ENCODE measurements at regions not wholly inside any gene's neighbourhood (a gene's known extent, or its start where the extent isn't known, plus 50 kb on each side); places are given as distances from the start of the nearest gene placed in this dataset.
"Not testable (repeated sequence)": the region's sequence is repeated elsewhere in the genome, so short reads cannot be mapped to it uniquely, and the experiment has no call there.

- DNase-seq = no peak
These were observed 106.5 kb downstream of the KLF13 start for GRCh38 chr15:31433091-31433490.

GRCh38 chr15:31433574-31433973 is 106.9 kb downstream of the KLF13 start:
- no peak for DNase-seq

DNA sequence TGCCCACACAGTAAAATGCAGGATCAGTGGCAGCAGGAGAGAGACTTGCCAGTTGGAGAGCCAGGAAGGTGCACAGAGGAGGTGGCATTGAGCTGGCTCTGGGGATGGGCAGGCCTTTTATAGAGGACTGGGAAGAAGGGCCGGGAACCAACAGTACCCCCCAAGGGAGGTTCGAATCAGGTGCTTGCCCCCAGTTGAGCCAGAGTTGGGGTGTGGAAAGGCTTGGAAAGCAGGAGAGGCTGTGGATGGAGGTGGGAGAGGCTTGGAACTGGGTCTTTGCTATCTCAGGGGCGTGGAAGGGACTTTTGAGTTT is 107.6 kb downstream of the KLF13 start:
- DNase-seq = no peak

DNA sequence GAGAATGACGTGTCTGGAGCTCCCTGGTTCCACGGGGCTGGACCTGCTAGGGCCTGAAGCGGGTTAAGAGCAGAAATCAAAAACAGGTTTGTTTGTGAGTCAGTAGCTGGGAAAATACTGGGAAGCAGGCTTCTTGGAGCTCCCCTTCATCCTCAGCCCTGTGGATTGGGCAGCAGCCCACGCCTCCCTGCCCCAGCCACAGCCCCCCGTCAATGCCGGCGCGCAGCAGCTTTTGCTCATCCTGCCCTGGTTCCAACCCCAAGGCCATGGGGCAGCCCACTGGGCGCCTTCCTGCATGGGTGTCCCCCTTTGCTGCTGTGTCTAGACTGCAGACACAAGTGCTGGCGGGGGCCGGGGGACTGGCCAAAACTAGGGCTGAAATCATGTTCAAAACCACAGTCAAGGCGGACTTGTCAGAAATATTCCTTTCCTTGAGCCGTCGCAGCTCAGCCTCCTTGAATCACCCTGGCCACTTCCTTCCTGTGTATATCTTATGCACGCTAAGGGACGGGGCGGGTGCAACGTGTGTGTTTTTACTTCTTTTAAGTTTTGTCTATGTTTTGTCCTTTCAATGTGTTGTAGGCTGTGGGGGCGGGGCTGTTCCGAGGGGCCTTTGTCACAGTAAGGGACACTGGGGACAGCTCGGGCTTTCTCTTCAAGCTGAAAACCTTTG is 108.1 kb downstream of the KLF13 start:
- DNase-seq = peak; percentile 80 to 87

DNA sequence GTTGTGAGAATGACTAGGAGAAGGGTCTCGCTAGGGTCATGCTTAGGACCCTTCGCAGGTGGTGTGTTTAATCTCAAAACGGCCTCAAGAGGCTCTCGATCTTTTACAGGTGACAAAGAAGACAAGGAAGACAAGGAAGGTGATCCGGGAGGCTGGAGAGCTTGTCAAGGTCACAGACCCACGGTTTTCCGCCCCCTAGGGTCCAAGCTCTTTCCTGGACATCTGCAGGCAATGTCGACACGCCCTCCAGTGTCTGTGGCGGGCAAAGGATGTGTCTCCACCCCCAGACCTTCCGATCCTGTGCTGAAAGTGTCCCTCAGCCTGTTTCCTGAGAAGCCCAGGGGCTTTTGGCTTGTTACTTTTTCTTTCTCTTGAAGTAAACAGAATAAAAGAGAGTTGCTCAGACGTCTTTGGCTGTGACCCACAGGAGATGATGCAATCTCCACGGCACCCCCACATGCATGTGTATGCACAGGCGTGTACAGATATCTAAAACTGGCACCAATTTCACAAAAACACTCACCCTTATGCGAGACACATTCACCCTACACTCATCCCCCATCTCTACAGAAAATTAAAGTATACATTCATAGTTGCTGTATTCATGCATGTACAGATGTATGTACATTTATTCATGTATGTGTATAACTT is 108.8 kb downstream of the KLF13 start:
- DNase-seq = peak; percentile 86 to 87

DNA sequence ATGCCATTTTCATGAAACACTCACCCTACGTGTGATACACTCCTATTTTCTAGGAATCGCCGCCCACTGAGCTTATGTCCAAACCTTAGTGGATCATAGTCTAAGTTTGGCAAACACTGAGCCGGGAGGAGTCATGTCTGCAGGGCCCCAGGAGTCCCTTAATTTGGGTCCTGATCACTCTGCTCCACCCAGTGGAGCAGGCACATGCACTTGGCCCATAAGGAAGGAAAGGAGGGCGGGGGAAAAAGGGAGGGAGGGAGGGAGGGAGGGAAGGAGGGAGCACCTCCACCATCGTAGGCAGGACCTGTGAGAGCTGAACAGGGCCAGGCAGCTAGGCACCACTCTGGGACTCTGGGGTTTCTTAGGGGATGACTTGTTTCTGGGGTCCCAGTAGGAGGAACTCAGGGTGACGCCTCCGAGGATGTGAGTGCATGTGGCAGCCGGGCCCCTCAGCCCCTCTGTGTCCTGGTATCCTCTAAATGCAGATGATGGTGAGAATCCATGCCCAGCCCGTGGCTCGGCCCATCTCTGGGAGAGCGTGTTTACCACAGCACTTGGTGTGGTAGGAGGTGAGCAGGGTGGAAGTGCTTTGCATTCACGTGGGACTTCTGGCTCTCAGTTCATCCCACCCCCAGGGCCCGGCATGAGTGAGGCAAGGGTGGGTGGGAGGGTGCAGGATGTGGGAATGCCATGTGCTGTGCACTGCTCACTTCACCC is 109.4 kb downstream of the KLF13 start:
- DNase-seq = peak; percentile 52 to 56

DNA sequence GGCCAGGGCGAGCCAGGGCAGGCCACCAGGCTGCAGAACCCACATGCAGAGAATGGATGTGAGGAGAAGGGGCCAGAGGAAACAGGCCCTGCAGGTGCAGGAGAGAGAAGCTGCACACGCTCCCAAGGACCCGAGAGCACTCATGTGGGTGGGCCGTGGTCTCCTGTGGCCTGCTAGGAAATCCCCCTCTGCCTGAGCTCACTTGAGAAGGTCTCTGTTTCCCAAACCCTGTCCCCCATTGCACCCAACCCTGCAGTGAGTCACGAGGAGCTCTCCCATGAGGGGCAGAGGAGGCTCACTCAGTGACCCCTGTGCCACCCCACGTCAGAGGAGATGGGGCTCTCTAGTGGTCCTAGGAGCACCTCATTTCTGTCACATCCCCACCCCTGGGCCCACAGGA is 111.1 kb downstream of the KLF13 start:
- peak in 1 of 2 donors; percentile 52 for DNase-seq

DNA sequence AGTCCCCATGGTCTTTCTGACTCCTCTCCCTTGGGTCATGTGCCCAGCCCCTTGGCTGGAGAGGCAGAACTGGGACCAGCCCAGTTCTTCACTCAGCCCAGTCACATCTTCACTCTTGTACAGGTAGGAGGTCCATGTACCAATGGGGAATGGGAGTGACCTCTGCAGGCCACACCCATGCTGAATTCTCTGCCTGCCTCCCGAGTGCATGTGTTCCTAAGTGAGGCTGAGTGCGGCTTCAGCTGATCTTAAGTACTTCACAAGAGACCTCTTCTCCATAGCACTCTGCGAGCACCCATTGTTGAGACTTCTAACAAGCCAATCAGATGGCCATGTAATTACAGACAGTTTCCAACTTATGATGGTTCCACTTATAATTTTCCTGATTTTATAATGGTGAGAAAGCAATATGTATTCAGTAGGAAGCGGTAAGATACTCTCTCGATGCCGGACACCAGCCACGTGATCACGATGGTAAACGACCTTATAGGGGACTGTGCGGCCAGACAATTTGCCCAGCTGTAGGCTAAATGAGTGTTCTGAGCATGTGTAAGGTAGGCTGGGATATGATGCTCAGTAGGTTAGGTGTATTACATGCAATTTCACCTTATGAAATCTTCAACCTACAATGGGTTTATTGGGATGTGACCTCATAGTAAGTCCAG is 112.1 kb downstream of the KLF13 start:
- DNase-seq = no peak

DNA sequence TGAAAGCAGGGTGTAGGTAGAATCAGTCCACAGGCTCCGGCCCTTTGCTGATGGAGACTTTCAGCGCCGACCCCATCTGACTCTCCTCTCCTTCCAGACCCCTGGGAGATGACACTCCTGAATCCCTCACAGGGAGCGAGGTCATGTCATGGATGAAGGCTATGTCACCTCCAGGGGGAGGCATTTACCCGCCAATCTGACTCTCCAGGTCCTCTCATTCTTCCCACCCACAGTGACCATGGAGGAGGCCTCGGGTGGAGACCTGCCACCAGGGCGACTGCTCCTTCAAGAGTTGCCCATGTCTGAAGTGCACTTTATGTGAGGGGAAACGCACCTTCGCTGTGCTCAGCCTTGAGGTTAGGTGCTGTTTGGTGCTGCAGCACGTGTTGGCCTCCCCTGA is 112.7 kb downstream of the KLF13 start:
- DNase-seq = no peak

- not testable (repeated sequence) for DNase-seq
These were observed 113.6 kb downstream of the KLF13 start for GRCh38 chr15:31440216-31440615.

- peak; percentile 44 to 50 for DNase-seq
These were observed 114.2 kb downstream of the KLF13 start for GRCh38 chr15:31440754-31441311.

- no peak for DNase-seq
These were observed 115.6 kb downstream of the KLF13 start for GRCh38 chr15:31442226-31442625.

DNA sequence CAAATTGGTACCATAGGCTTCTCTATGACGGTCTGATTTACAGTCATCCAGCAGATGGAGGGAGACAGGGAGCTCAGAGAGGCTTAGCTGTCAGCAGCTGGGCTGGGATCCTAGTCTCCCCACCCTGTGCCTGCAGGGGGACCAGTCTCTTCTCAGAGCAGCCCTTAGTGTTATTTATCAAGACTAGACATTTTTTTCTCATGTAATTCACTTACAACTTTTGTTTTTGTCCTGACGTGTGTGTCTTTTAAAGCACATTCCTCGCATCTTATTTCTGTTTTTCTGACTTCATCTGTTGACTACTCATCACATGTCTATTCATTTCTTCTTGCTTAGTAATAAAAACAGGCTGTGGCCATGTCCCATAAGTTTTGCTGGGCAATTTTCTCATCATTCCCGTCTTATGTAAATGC is 116.1 kb downstream of the KLF13 start:
- no peak for DNase-seq

GRCh38 chr15:31444844-31445243 is 118.2 kb downstream of the KLF13 start:
- no peak for DNase-seq

DNA sequence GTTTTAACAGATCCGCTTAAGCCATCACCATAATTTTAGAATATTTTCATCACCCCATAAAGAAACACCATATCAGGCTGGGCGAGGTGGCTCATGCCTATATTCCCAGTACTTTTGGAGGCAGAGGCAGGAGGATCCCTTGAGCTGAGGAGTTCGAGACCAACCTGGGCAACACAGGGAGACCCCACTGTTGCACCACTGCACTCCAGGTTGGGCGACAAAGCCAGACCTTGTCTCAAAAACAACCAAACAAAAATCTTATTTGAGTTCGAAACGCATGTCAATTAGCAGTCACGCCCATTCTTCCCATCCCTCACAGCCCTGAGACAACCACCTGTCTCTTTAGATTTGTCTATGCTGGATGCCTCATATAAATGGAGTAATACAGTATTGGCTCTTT is 119.9 kb downstream of the KLF13 start:
- DNase-seq = no peak

DNA sequence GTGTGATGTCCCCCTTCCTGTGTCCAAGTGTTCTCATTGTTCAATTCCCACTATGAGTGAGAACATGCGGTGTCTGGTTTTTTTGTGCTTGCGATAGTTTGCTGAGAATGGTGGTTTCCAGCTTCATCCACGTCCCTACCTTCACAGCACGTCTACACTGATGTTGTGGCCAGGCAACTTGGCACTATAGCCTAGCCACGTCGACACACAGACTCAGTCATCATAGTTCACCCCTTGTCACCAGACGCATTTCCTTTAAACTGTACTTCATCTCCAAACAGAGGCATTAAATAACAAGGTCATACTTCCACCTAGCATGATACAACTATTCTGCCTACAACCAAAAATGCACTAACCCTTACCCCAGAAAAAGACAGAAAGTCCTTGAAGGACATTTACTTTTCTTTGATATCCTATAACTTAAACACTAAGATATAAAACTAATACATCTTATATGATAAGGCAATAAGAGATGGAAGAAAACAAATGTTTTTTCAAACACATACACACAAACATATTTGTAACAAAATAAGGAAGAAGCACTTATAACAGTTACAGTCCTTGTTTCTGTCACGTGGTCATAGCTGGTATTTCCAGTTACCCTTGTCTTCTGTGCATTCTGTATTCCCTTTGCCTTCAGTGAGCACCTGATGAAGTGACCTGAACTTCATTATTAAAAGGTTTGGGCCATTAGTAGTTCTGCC is 121.4 kb downstream of the KLF13 start:
- DNase-seq = no peak

- no peak for DNase-seq
These were observed 122.0 kb downstream of the KLF13 start for GRCh38 chr15:31448635-31448979.

- DNase-seq = no peak
These were observed 126.2 kb downstream of the KLF13 start for GRCh38 chr15:31452595-31453557.

DNA sequence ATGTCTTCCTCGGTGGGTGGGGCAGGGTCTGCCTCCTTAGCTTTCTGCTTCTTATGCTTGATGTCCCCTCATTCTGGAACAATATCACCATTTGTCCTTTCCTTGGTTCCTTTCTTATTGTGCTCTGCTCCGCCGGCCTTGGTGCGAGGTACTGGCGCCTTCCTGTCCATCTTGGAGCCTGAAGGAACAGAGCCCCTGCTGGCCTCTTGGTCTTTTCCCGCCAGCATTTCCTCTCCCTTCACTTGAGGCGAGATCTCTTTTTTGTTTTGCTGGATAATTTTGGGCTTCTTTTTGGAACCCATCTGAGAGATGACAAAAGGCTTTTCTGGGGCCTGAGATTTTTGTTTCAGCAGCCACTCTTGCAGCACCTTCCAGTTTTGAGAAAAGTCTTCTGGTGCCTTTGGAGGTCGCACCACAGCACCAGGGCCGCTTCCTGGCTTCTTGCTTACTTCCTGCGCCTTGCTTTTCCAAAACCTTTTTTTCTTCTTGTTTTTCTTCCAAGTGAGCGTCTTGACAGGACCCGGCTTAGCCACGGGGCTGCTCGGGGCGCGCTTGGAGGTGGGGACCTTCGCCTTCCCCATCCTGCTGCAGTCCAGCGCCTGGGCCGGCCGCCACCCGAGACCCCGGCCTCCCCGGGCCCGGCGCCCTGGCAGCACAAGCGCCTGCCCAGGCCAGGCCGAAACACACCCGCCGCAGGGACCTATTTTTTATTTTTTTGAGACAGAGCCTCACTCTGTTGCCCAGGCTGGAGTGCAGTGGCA is 127.1 kb downstream of the KLF13 start:
- DNase-seq = no peak

GRCh38 chr15:31455499-31455898 is 128.9 kb downstream of the KLF13 start:
- no peak for DNase-seq
